ENCODE measurements at regions not wholly inside any gene's neighbourhood (a gene's known extent, or its start where the extent isn't known, plus 50 kb on each side); places are given as distances from the start of the nearest gene placed in this dataset.

DNA sequence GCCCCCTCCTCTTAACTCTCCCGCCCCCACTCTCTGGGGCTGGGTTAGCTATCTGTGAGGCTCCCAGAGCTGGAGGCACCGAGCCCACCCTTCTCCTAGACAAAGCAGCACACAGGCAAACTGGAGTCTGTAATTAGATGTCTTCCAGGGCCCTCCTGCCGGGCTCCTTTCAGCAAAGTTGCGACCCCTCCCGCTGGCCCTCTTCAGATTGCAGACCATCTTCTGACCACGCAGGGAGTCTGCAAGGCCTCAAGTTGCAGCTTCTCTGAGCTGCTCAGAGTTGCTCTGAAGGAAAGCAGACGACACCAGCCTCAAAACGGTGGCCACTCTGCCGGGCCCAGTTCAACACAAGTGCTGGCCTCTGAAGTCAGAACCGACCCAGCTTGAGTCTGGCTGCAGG lies 228.4 kb upstream of the COPS8 start:
- no peaks in the 10 kb centered on the region for H4K20me1 ChIP-seq (ENCODE audit: insufficient read depth)
- no peaks in the 10 kb centered on the region for H3F3A ChIP-seq (replicated peaks; ENCODE audit: insufficient read depth)
- H3K9me2 ChIP-seq = no peaks in the 10 kb centered on the region
- no peaks in the 10 kb centered on the region for H3K9me3 ChIP-seq
- H3K36me3 ChIP-seq (replicated peaks in 1 of 2; ENCODE audit: control insufficient read depth in 1 of 2, insufficient read depth in 2 of 2, low read length in 1 of 2) = no peaks in the 10 kb centered on the region
- no peak overlapping the region for H3K4me2 ChIP-seq
- no peaks in the 10 kb centered on the region for H3K27me3 ChIP-seq (ENCODE audit: insufficient read depth)
- CTCF ChIA-PET = no interaction called here
- H3K4me1 ChIP-seq (ENCODE audit: control insufficient read depth in 1 of 2, insufficient read depth in 2 of 2, low read depth in 1 of 2, low read length in 1 of 2) = no peaks in the 10 kb centered on the region; a peak in 1 of 4 replicates
- H3K79me2 ChIP-seq (ENCODE audit: insufficient read depth) = no peaks in the 10 kb centered on the region
- H3K4me3 ChIP-seq (ENCODE audit: low read depth in 2 of 2, low read length in 1 of 2) = no peak overlapping the region
- POLR2A ChIA-PET = no interaction called here
- 56% methylated on average over 6 of the region's 10 CpGs for WGBS (ENCODE audit: low lambda C conversion rate)
- no peak overlapping the region for H2AFZ ChIP-seq (ENCODE audit: low read depth)
- no peak overlapping the region for H3K9ac ChIP-seq
- no peak for DNase-seq
- no peak overlapping the region for H3K27ac ChIP-seq (ENCODE audit: low read depth in 2 of 2, low read length in 1 of 2)
- TF ChIP-seq, protein P1, sequence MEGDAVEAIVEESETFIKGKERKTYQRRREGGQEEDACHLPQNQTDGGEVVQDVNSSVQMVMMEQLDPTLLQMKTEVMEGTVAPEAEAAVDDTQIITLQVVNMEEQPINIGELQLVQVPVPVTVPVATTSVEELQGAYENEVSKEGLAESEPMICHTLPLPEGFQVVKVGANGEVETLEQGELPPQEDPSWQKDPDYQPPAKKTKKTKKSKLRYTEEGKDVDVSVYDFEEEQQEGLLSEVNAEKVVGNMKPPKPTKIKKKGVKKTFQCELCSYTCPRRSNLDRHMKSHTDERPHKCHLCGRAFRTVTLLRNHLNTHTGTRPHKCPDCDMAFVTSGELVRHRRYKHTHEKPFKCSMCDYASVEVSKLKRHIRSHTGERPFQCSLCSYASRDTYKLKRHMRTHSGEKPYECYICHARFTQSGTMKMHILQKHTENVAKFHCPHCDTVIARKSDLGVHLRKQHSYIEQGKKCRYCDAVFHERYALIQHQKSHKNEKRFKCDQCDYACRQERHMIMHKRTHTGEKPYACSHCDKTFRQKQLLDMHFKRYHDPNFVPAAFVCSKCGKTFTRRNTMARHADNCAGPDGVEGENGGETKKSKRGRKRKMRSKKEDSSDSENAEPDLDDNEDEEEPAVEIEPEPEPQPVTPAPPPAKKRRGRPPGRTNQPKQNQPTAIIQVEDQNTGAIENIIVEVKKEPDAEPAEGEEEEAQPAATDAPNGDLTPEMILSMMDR (IDR thresholded peaks at IDR 0.05) = no peak
- TF ChIP-seq, protein P2, sequence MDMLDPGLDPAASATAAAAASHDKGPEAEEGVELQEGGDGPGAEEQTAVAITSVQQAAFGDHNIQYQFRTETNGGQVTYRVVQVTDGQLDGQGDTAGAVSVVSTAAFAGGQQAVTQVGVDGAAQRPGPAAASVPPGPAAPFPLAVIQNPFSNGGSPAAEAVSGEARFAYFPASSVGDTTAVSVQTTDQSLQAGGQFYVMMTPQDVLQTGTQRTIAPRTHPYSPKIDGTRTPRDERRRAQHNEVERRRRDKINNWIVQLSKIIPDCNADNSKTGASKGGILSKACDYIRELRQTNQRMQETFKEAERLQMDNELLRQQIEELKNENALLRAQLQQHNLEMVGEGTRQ (IDR thresholded peaks at IDR 0.05; ENCODE audit: borderline replicate concordance, low read depth, low read length) = no peak
- no peak for TF ChIP-seq TCF12 (IDR thresholded peaks at IDR 0.05)
- no peak for TF ChIP-seq RAD21 (IDR thresholded peaks at IDR 0.05; ENCODE audit: low read length)
- TF ChIP-seq ELF1 (IDR thresholded peaks at IDR 0.05) = no peak
- TF ChIP-seq, protein P3, sequence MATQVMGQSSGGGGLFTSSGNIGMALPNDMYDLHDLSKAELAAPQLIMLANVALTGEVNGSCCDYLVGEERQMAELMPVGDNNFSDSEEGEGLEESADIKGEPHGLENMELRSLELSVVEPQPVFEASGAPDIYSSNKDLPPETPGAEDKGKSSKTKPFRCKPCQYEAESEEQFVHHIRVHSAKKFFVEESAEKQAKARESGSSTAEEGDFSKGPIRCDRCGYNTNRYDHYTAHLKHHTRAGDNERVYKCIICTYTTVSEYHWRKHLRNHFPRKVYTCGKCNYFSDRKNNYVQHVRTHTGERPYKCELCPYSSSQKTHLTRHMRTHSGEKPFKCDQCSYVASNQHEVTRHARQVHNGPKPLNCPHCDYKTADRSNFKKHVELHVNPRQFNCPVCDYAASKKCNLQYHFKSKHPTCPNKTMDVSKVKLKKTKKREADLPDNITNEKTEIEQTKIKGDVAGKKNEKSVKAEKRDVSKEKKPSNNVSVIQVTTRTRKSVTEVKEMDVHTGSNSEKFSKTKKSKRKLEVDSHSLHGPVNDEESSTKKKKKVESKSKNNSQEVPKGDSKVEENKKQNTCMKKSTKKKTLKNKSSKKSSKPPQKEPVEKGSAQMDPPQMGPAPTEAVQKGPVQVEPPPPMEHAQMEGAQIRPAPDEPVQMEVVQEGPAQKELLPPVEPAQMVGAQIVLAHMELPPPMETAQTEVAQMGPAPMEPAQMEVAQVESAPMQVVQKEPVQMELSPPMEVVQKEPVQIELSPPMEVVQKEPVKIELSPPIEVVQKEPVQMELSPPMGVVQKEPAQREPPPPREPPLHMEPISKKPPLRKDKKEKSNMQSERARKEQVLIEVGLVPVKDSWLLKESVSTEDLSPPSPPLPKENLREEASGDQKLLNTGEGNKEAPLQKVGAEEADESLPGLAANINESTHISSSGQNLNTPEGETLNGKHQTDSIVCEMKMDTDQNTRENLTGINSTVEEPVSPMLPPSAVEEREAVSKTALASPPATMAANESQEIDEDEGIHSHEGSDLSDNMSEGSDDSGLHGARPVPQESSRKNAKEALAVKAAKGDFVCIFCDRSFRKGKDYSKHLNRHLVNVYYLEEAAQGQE (IDR thresholded peaks at IDR 0.05; ENCODE audit: low read depth, low read length) = no peak

DNA sequence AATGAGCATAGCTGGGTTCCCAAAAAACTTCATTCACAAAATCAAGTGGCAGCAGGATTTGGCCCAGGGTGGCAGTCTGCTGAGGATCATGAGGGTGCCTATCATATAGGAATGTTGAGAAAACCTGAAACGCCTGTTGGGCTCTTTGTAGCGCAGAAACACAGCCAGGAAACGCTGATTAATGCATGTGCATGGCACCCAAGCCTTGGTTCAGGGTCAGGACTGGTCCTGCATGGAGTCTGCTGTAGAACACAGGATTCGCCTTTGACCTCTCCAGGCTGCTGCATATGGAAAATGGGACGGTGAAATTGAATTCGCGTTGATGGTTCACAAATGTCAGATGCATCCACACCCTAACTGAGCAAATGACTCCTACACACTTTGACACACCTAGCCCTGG lies 227.9 kb upstream of the COPS8 start:
- DNase-seq = no peak
- Histone ChIP-seq H3K27ac (ENCODE audit: low read depth in 2 of 2, low read length in 1 of 2) (no peak overlapping the region), H2AFZ (ENCODE audit: low read depth) (no peak overlapping the region), H3K4me3 (ENCODE audit: low read depth in 2 of 2, low read length in 1 of 2) (no peak overlapping the region), H4K20me1 (ENCODE audit: insufficient read depth) (no peaks in the 10 kb centered on the region), H3F3A (replicated peaks; ENCODE audit: insufficient read depth) (no peaks in the 10 kb centered on the region), H3K27me3 (ENCODE audit: insufficient read depth) (no peaks in the 10 kb centered on the region), H3K36me3 (replicated peaks in 1 of 2; ENCODE audit: control insufficient read depth in 1 of 2, insufficient read depth in 2 of 2, low read length in 1 of 2) (no peaks in the 10 kb centered on the region), H3K4me1 (ENCODE audit: control insufficient read depth in 1 of 2, insufficient read depth in 2 of 2, low read depth in 1 of 2, low read length in 1 of 2) (peaks cover 0 to 2% of the 10 kb centered on the region in 2 experiments; a peak in 1 of 4 replicates), H3K79me2 (ENCODE audit: insufficient read depth) (no peaks in the 10 kb centered on the region), H3K9me2 (no peaks in the 10 kb centered on the region), H3K4me2 (no peak overlapping the region), H3K9me3 (no peaks in the 10 kb centered on the region), H3K9ac (no peak overlapping the region)
- WGBS (ENCODE audit: low lambda C conversion rate) = 54% methylated on average over 7 of the region's 7 CpGs
- POLR2A ChIA-PET = no interaction called here
- CTCF ChIA-PET = no interaction called here
- no peak for TF ChIP-seq MXI1 (IDR thresholded peaks at IDR 0.05; ENCODE audit: low read depth, low read length)
- TF ChIP-seq CHD2 (IDR thresholded peaks at IDR 0.05; ENCODE audit: low read length, partially characterized antibody) = no peak
- no peak for TF ChIP-seq MEF2A (IDR thresholded peaks at IDR 0.05; ENCODE audit: borderline replicate concordance, low read depth)
- TF ChIP-seq, protein P4, sequence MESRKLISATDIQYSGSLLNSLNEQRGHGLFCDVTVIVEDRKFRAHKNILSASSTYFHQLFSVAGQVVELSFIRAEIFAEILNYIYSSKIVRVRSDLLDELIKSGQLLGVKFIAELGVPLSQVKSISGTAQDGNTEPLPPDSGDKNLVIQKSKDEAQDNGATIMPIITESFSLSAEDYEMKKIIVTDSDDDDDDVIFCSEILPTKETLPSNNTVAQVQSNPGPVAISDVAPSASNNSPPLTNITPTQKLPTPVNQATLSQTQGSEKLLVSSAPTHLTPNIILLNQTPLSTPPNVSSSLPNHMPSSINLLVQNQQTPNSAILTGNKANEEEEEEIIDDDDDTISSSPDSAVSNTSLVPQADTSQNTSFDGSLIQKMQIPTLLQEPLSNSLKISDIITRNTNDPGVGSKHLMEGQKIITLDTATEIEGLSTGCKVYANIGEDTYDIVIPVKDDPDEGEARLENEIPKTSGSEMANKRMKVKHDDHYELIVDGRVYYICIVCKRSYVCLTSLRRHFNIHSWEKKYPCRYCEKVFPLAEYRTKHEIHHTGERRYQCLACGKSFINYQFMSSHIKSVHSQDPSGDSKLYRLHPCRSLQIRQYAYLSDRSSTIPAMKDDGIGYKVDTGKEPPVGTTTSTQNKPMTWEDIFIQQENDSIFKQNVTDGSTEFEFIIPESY (IDR thresholded peaks at IDR 0.05; ENCODE audit: borderline replicate concordance, low read depth) = no peak
- TF ChIP-seq, protein P5, sequence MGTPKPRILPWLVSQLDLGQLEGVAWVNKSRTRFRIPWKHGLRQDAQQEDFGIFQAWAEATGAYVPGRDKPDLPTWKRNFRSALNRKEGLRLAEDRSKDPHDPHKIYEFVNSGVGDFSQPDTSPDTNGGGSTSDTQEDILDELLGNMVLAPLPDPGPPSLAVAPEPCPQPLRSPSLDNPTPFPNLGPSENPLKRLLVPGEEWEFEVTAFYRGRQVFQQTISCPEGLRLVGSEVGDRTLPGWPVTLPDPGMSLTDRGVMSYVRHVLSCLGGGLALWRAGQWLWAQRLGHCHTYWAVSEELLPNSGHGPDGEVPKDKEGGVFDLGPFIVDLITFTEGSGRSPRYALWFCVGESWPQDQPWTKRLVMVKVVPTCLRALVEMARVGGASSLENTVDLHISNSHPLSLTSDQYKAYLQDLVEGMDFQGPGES (IDR thresholded peaks at IDR 0.05; ENCODE audit: low read depth, low read length) = no peak
- TF ChIP-seq GATA2 (CRISPR knock-in tag; IDR thresholded peaks at IDR 0.05) = no peak
- no peak for TF ChIP-seq TCF12 (IDR thresholded peaks at IDR 0.05)
- no peak for TF ChIP-seq TEAD4 (IDR thresholded peaks at IDR 0.05; ENCODE audit: borderline replicate concordance, insufficient read depth)
